Osteoblast (primary cell): ENCODE measurements at regions not wholly inside any gene's neighbourhood (a gene's known extent, or its start where the extent isn't known, plus 50 kb on each side); places are given as distances from the start of the nearest gene placed in this dataset.

Experiments used
- DNase-seq: peaks from one replicate; pipeline ENCODE4 v3.0.0; 2011; ENCODE audit warnings: low spot score, mixed read lengths; ENCODE audit not compliant: insufficient read length; ENCODE audit errors: missing footprints
- H2AFZ ChIP-seq: 2 replicates; pipeline ENCODE4 v1.6.0; 2011; ENCODE audit warnings: mild to moderate bottlenecking, low read length
- H3K27ac ChIP-seq: 2 replicates; pipeline ENCODE4 v1.5.1; 2011; ENCODE audit warnings: mild to moderate bottlenecking, low read depth, low read length, moderate library complexity
- H3K27me3 ChIP-seq: 2 replicates; pipeline ENCODE4 v1.6.0; 2012; ENCODE audit warnings: mild to moderate bottlenecking, control low read depth, inconsistent platforms, low read length, moderate library complexity; ENCODE audit not compliant: insufficient read depth
- H3K36me3 ChIP-seq: 2 replicates; pipeline ENCODE4 v1.5.1; 2011; ENCODE audit warnings: mild to moderate bottlenecking, low read length, control low read depth, moderate library complexity; ENCODE audit not compliant: insufficient read depth
- H3K4me1 ChIP-seq: 2 replicates; pipeline ENCODE4 v1.5.1; 2011; ENCODE audit warnings: mild to moderate bottlenecking, low read length, control low read depth, moderate library complexity; ENCODE audit not compliant: insufficient read depth
- H3K4me2 ChIP-seq: 2 replicates; pipeline ENCODE4 v1.6.0; 2011; ENCODE audit warnings: mild to moderate bottlenecking, low read length; ENCODE audit not compliant: insufficient read depth
- H3K4me3 ChIP-seq: fragments of 200-600 bp; sonication (generic); 3 replicates; pipeline ENCODE4 v1.5.1; 2012; ENCODE audit warnings: mild to moderate bottlenecking, low read length, inconsistent platforms; ENCODE audit not compliant: insufficient read depth
- H3K79me2 ChIP-seq: 2 replicates; pipeline ENCODE4 v1.6.0; 2012; ENCODE audit warnings: mild to moderate bottlenecking, low read length, control low read depth, inconsistent platforms; ENCODE audit not compliant: insufficient read depth
- H3K9me3 ChIP-seq: 2 replicates; pipeline ENCODE4 v1.5.1; 2011; ENCODE audit warnings: low read depth, low read length, control low read depth
- H4K20me1 ChIP-seq: 2 replicates; pipeline ENCODE4 v1.6.0; 2012; ENCODE audit warnings: mild to moderate bottlenecking, low read length, control low read depth; ENCODE audit not compliant: insufficient read depth
- CTCF ChIP-seq: IDR thresholded peaks from 2 replicates; pipeline ENCODE4 v1.5.1; 2011; ENCODE audit warnings: mild to moderate bottlenecking, low read depth, low read length, moderate library complexity; ENCODE audit errors: extremely low read depth

- DNase-seq, result no peak
- Histone ChIP-seq H3K27ac (no peak overlapping the region), H3K9me3 (no peaks in the 10 kb centered on the region)
Measured at GRCh38 chr10:76740514-76740913, 897.1 kb downstream of the KCNMA1 start.

DNA sequence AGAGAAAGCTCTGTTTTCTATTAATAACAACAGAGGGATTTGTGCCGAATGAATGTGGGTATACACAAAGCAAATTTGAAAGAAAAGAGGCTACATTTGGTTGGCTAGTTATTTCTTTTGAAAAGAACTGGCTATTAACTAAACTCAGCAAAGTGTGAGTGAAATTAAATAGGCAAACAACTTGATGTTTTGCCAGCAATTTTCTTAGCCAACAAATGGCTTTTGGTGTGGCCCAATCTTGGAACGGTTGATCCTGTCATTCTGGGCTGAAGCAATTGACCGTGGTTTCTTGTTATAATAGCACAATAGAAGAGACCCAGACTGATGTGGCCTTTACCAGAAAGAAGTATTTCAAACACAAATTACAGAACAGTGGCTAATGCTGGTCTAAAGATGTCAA is 898.6 kb downstream of the KCNMA1 start:
- Histone ChIP-seq H4K20me1 (no peaks in the 10 kb centered on the region), H3K4me1 (no peaks in the 10 kb centered on the region), H3K36me3 (no peaks in the 10 kb centered on the region), H3K4me3 (no peak overlapping the region), H3K27me3 (no peaks in the 10 kb centered on the region), H3K4me2 (no peak overlapping the region), H3K79me2 (no peaks in the 10 kb centered on the region), H3K27ac (no peak overlapping the region), H2AFZ (peak overlapping the region; percentile 22), H3K9me3 (no peaks in the 10 kb centered on the region)
- DNase-seq, result no peak
- no peak for TF ChIP-seq CTCF

More at GRCh38 chr10:76740514-76740913, 897.1 kb downstream of the KCNMA1 start:
- Histone ChIP-seq H3K79me2 (no peaks in the 10 kb centered on the region), H3K36me3 (no peaks in the 10 kb centered on the region), H4K20me1 (no peaks in the 10 kb centered on the region), H2AFZ (no peak overlapping the region), H3K4me3 (no peak overlapping the region), H3K27me3 (no peaks in the 10 kb centered on the region), H3K4me2 (no peak overlapping the region), H3K4me1 (no peaks in the 10 kb centered on the region)
- TF ChIP-seq CTCF, result no peak

DNA sequence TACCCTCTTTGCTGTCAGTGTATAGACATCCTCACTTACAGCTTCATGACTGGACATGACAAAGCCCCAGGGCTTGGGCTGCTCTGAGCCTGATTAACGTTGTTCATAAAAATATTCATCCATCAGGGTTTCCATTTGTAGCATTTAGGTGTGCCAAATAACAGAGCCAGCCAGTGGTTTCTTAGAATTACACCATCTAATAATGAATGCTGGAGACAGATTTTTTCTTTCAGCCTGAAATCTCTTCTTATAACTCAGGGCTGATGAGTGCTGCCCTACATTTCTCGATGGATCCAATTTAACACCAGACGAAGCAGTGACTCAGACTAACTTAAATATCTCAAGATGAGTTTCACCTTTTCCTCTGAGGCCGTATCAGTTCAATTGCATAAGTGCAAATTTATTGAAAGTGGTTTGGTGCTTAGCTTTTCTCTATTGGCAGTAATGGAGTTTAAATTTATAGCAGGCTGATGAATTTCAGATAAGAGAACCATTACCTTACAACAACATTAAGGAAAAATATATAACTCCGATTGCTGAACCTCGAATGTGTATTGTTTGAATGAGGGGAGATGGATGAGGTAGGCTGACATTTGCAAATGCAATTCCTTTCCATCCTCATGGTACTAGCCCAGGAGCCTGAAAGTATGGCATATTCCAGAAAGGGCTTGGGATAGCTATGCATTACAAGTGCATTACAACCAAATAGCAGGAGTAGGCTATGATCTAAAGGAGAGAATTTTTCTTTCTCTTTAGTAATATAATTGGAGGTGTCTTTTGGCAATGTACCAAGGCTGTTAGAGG is 900.6 kb downstream of the KCNMA1 start:
- Histone ChIP-seq H3K9me3 (no peaks in the 10 kb centered on the region), H3K79me2 (no peaks in the 10 kb centered on the region), H3K27ac (no peak overlapping the region), H3K4me2 (no peak overlapping the region), H4K20me1 (no peaks in the 10 kb centered on the region), H3K4me1 (no peaks in the 10 kb centered on the region), H3K4me3 (no peak overlapping the region), H3K36me3 (no peaks in the 10 kb centered on the region), H2AFZ (no peak overlapping the region), H3K27me3 (no peaks in the 10 kb centered on the region)
- TF ChIP-seq CTCF, result no peak
- DNase-seq, result no peak

- Histone ChIP-seq H3K4me1 (no peaks in the 10 kb centered on the region), H4K20me1 (no peaks in the 10 kb centered on the region), H3K4me2 (no peak overlapping the region), H3K9me3 (peaks cover 1% of the 10 kb centered on the region), H2AFZ (no peak overlapping the region), H3K4me3 (no peak overlapping the region), H3K27me3 (no peaks in the 10 kb centered on the region), H3K79me2 (no peaks in the 10 kb centered on the region), H3K27ac (no peak overlapping the region), H3K36me3 (no peaks in the 10 kb centered on the region)
- no peak for TF ChIP-seq CTCF
- peak; percentile 65 for DNase-seq
Measured at GRCh38 chr10:76736392-76736791, 901.2 kb downstream of the KCNMA1 start.
